DOHH2 (cell line): ENCODE measurements at regions not wholly inside any gene's neighbourhood (a gene's known extent, or its start where the extent isn't known, plus 50 kb on each side); places are given as distances from the start of the nearest gene placed in this dataset.

Experiments used
- EZH2phosphoT487 ChIP-seq: fragments of 200-600 bp; sonication (generic); IDR thresholded peaks from 2 replicates; pipeline ENCODE4 v1.6.1; 2017; ENCODE audit warnings: borderline replicate concordance, mild to moderate bottlenecking, antibody characterized with exemption, low read length, moderate library complexity, mixed read lengths
- TF ChIP-seq, protein P1 (sequence below): fragments of 200-600 bp; sonication (generic); IDR thresholded peaks from one replicate; pipeline ENCODE4 v1.5.1; 2014; ENCODE audit warnings: antibody characterized with exemption, mild to moderate bottlenecking, low read depth, low read length; ENCODE audit not compliant: poor library complexity, severe bottlenecking

DNA sequence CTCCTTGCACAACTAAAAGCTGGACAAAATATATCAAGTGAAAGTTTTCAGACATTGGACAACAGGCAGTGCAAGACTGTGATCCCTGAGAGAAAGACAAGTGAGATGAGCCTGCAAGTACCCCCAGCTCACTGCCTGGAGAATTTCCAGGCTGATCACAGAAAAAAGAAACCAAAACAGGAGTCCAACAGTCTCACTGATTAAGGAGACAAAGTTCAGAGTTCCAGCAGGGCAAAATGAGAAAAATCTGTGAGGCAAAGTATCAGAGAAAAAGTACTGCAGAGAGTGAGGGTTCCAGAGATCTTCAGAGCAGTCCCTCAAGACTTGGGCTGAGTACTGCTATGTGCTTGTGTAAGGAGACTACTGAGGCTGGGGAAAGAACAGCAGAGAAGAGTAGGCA lies 56.0 kb upstream of the PRSS3 start:
- TF ChIP-seq, protein P1, sequence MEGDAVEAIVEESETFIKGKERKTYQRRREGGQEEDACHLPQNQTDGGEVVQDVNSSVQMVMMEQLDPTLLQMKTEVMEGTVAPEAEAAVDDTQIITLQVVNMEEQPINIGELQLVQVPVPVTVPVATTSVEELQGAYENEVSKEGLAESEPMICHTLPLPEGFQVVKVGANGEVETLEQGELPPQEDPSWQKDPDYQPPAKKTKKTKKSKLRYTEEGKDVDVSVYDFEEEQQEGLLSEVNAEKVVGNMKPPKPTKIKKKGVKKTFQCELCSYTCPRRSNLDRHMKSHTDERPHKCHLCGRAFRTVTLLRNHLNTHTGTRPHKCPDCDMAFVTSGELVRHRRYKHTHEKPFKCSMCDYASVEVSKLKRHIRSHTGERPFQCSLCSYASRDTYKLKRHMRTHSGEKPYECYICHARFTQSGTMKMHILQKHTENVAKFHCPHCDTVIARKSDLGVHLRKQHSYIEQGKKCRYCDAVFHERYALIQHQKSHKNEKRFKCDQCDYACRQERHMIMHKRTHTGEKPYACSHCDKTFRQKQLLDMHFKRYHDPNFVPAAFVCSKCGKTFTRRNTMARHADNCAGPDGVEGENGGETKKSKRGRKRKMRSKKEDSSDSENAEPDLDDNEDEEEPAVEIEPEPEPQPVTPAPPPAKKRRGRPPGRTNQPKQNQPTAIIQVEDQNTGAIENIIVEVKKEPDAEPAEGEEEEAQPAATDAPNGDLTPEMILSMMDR: no peak
- TF ChIP-seq EZH2phosphoT487: no peak
